HepG2 (cell line): ENCODE measurements at regions not wholly inside any gene's neighbourhood (a gene's known extent, or its start where the extent isn't known, plus 50 kb on each side); places are given as distances from the start of the nearest gene placed in this dataset.

Experiments
- CTCF ChIP-seq: sonication (generic); formaldehyde crosslinking; IDR thresholded peaks from 2 replicates; pipeline ENCODE4 v1.5.0; 2020; ENCODE audit warnings: mild to moderate bottlenecking, missing genetic modification reagents, moderate library complexity
- HNRNPL ChIP-seq: fragments of 200-400 bp; formaldehyde crosslinking; IDR thresholded peaks from 2 replicates; pipeline ENCODE4 v1.6.1; 2017; ENCODE audit warnings: mild to moderate bottlenecking, low read depth, low read length
- POLR2A ChIP-seq, 2 experiments: IDR thresholded peaks; 2 replicates each; pipeline ENCODE4 v1.6.1; 2011; ENCODE audit warnings: low read depth in 2 of 2, low read length in 2 of 2, mild to moderate bottlenecking in 1 of 2, moderate library complexity in 1 of 2; ENCODE audit not compliant: insufficient read depth in 1 of 2
- REXO4 ChIP-seq: sonication (generic); formaldehyde crosslinking; IDR thresholded peaks from 2 replicates; pipeline ENCODE4 v1.8.0; 2022; ENCODE audit warnings: missing genetic modification reagents, mild to moderate bottlenecking, borderline replicate concordance
- TCF7 ChIP-seq: sonication (generic); IDR thresholded peaks from 2 replicates; pipeline ENCODE4 v1.6.1; 2016; ENCODE audit warnings: antibody characterized with exemption, low read depth
- TP53 ChIP-seq: sonication (generic); formaldehyde crosslinking; conservative IDR thresholded peaks from 2 replicates; pipeline ENCODE4 v1.4.0; 2020; ENCODE audit warnings: missing genetic modification reagents
- ZBTB20 ChIP-seq: sonication (generic); formaldehyde crosslinking; IDR thresholded peaks from 2 replicates; pipeline ENCODE4 v1.8.1; 2023; ENCODE audit warnings: missing genetic modification reagents, low read depth, mild to moderate bottlenecking, borderline replicate concordance
- ZBTB21 ChIP-seq: sonication (generic); formaldehyde crosslinking; IDR thresholded peaks from 2 replicates; pipeline ENCODE4 v1.4.0; 2020; ENCODE audit warnings: missing genetic modification reagents
- ZNF501 ChIP-seq: sonication (generic); formaldehyde crosslinking; IDR thresholded peaks from 2 replicates; pipeline ENCODE4 v1.5.1; 2020; ENCODE audit warnings: mild to moderate bottlenecking, moderate library complexity, missing genetic modification reagents
- ZNF780A ChIP-seq: sonication (generic); formaldehyde crosslinking; IDR thresholded peaks from 2 replicates; pipeline ENCODE4 v1.8.0; 2022; ENCODE audit warnings: mild to moderate bottlenecking, missing genetic modification reagents, moderate library complexity

DNA sequence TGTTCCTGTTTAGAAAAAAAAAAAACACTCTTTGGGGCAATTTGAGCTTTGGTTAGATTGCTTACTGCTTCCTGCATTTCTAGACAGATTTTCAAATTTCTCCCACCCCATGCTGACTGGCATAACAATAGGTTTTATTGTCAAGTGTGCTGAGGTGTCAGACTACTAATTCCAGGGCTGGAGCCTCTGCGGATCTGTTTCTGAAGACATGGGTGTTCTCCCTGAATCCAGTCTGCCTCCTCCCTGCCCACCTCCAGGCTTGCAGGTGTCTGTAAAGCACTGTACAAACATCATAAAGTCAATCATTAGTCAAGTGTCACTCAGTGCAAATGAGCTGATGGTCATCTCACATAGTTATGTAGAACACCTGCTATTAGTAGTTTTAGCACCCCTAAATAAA, 292.4 kb downstream of the GATA3 start:
- TF ChIP-seq CTCF (CRISPR knock-in tag) (no peak), TCF7 (no peak), HNRNPL (no peak), TP53 (CRISPR knock-in tag) (no peak), POLR2A (IDR thresholded peaks at IDR 0.05; ENCODE audit: insufficient read depth in 1 of 2, low read depth in 2 of 2, low read length in 2 of 2) (no peak), ZBTB20 (no peak), ZNF780A (CRISPR knock-in tag) (no peak), ZBTB21 (CRISPR knock-in tag) (no peak), REXO4 (CRISPR knock-in tag) (no peak), ZNF501 (CRISPR knock-in tag) (no peak)
